ENCODE measurements at regions not wholly inside any gene's neighbourhood (a gene's known extent, or its start where the extent isn't known, plus 50 kb on each side); places are given as distances from the start of the nearest gene placed in this dataset.

GRCh38 chr11:103584021-103584420 lies 452.4 kb upstream of the DDI1 start:
- Mint-ChIP-seq H3K27ac (no peak overlapping the region), H3K4me3 (no peak overlapping the region), H3K4me1 (ENCODE audit: low read depth) (peaks cover 35% of the 10 kb centered on the region), H3K27me3 (ENCODE audit: insufficient read depth) (peaks cover 6% of the 10 kb centered on the region), H3K9me3 (no peaks in the 10 kb centered on the region), H3K36me3 (ENCODE audit: low read depth) (no peaks in the 10 kb centered on the region)
- TF ChIP-seq CTCF (IDR thresholded peaks at IDR 0.05) = no peak
- no peak for DNase-seq

- H3K4me3 Mint-ChIP-seq = no peak overlapping the region
- no peak for DNase-seq
- peaks cover 35% of the 10 kb centered on the region for H3K4me1 Mint-ChIP-seq (ENCODE audit: low read depth)
- peaks cover 6% of the 10 kb centered on the region for H3K27me3 Mint-ChIP-seq (ENCODE audit: insufficient read depth)
- no peak for TF ChIP-seq CTCF (IDR thresholded peaks at IDR 0.05)
- H3K27ac Mint-ChIP-seq = no peak overlapping the region
- no peaks in the 10 kb centered on the region for H3K9me3 Mint-ChIP-seq
- no peaks in the 10 kb centered on the region for H3K36me3 Mint-ChIP-seq (ENCODE audit: low read depth)
Observed at GRCh38 chr11:103584720-103585119, 451.7 kb upstream of the DDI1 start.

- Mint-ChIP-seq H3K27ac (no peak overlapping the region), H3K9me3 (no peaks in the 10 kb centered on the region), H3K36me3 (ENCODE audit: low read depth) (no peaks in the 10 kb centered on the region), H3K27me3 (ENCODE audit: insufficient read depth) (peaks cover 3% of the 10 kb centered on the region; the same call in 1 of the 2 replicates), H3K4me3 (no peak overlapping the region), H3K4me1 (ENCODE audit: low read depth) (peaks cover 35% of the 10 kb centered on the region)
- no peak for TF ChIP-seq CTCF (IDR thresholded peaks at IDR 0.05)
- DNase-seq = no peak
Observed at GRCh38 chr11:103585401-103585800, 451.0 kb upstream of the DDI1 start.

GRCh38 chr11:103585911-103586310 lies 450.5 kb upstream of the DDI1 start:
- no peaks in the 10 kb centered on the region for H3K36me3 Mint-ChIP-seq (ENCODE audit: low read depth)
- H3K27me3 Mint-ChIP-seq (ENCODE audit: insufficient read depth) = peaks cover 1% of the 10 kb centered on the region; the same call in 1 of the 2 replicates
- H3K27ac Mint-ChIP-seq = no peak overlapping the region
- no peak for DNase-seq
- TF ChIP-seq CTCF (IDR thresholded peaks at IDR 0.05) = no peak
- no peak overlapping the region for H3K4me3 Mint-ChIP-seq
- H3K4me1 Mint-ChIP-seq (ENCODE audit: low read depth) = peaks cover 35% of the 10 kb centered on the region
- H3K9me3 Mint-ChIP-seq = no peaks in the 10 kb centered on the region

GRCh38 chr11:103586756-103587155 lies 449.7 kb upstream of the DDI1 start:
- Mint-ChIP-seq H3K4me3 (no peak overlapping the region), H3K9me3 (no peaks in the 10 kb centered on the region), H3K27ac (no peak overlapping the region), H3K27me3 (ENCODE audit: insufficient read depth) (0 out of 2 replicates have a peak, but pooled peaks cover under 1% of the 10 kb centered on the region), H3K36me3 (ENCODE audit: low read depth) (no peaks in the 10 kb centered on the region), H3K4me1 (ENCODE audit: low read depth) (peaks cover 29% of the 10 kb centered on the region)
- no peak for DNase-seq
- no peak for TF ChIP-seq CTCF (IDR thresholded peaks at IDR 0.05)

Measured in HFFc6 (cell line).